Prostate gland (tissue), 2 donors: ENCODE measurements at regions not wholly inside any gene's neighbourhood (a gene's known extent, or its start where the extent isn't known, plus 50 kb on each side); places are given as distances from the start of the nearest gene placed in this dataset.

Experiments
- POLR2A ChIP-seq: fragments of 450-650 bp; IDR thresholded peaks from one replicate; pipeline ENCODE4 v1.6.1; 2016; ENCODE audit warnings: antibody characterized with exemption, mild to moderate bottlenecking
- TF ChIP-seq, protein P1 (sequence below), 4 experiments: fragments of 200-600 bp in 2 of 4; fragments of 450-650 bp in 2 of 4; sonication (generic) in 2 of 4; IDR thresholded peaks; 1 replicate in 3 of 4; 2 replicates in 1 of 4; pipeline ENCODE4 v1.5.1; 2016 to 2019; ENCODE audit warnings: antibody characterized with exemption in 4 of 4, mild to moderate bottlenecking in 2 of 4, moderate library complexity in 2 of 4

DNA sequence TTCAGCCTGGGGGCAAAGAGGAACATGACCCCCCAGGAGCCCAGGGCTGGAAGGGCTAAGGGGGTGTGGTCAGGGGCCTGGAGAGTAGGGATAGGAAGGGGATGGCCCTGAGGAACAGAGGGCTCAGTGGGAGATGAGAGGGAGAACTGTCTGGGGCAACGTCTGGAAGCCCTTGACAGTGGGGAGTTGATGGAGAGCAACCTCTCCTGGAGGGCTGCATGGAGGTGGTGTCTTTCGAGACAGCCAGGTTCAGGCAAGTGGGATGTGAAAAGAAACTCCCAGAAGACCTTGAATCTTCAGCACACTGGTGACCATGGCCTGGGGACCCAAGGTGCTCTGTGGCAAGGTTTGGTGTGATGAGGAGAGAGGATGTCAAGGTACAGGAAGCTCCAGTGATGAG lies 54.2 kb upstream of the RUNX3 start:
- TF ChIP-seq, protein P1, sequence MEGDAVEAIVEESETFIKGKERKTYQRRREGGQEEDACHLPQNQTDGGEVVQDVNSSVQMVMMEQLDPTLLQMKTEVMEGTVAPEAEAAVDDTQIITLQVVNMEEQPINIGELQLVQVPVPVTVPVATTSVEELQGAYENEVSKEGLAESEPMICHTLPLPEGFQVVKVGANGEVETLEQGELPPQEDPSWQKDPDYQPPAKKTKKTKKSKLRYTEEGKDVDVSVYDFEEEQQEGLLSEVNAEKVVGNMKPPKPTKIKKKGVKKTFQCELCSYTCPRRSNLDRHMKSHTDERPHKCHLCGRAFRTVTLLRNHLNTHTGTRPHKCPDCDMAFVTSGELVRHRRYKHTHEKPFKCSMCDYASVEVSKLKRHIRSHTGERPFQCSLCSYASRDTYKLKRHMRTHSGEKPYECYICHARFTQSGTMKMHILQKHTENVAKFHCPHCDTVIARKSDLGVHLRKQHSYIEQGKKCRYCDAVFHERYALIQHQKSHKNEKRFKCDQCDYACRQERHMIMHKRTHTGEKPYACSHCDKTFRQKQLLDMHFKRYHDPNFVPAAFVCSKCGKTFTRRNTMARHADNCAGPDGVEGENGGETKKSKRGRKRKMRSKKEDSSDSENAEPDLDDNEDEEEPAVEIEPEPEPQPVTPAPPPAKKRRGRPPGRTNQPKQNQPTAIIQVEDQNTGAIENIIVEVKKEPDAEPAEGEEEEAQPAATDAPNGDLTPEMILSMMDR (IDR thresholded peaks at IDR 0.05) = no peak
- no peak for TF ChIP-seq POLR2A
